Esophagus (tissue), 2 donors: ENCODE measurements at regions not wholly inside any gene's neighbourhood (a gene's known extent, or its start where the extent isn't known, plus 50 kb on each side); places are given as distances from the start of the nearest gene placed in this dataset.

Experiments used
- H3K27ac ChIP-seq, 2 donors: one replicate each; pipeline ENCODE4 v1.5.1; 2013; ENCODE audit warnings: low read depth in 2 of 2, mild to moderate bottlenecking in 2 of 2, inconsistent platforms in 1 of 2, low read length in 1 of 2, moderate library complexity in 1 of 2
- H3K27me3 ChIP-seq, 2 donors: one replicate each; pipeline ENCODE4 v1.6.1; 2013; ENCODE audit warnings: low read length in 2 of 2, control low read depth in 1 of 2, mild to moderate bottlenecking in 1 of 2; ENCODE audit not compliant: insufficient read depth in 2 of 2, control insufficient read depth in 1 of 2
- H3K36me3 ChIP-seq, 2 donors: one replicate each; pipeline ENCODE4 v1.6.1; 2013; ENCODE audit warnings: low read length in 1 of 2; ENCODE audit not compliant: control insufficient read depth in 2 of 2, insufficient read depth in 2 of 2
- H3K4me1 ChIP-seq, 2 donors: one replicate each; pipeline ENCODE4 v1.6.1; 2013; ENCODE audit warnings: low read length in 1 of 2; ENCODE audit not compliant: control insufficient read depth in 2 of 2, insufficient read depth in 2 of 2
- H3K4me3 ChIP-seq, 2 donors: one replicate each; pipeline ENCODE4 v1.5.1; 2013; ENCODE audit warnings: low read length in 2 of 2, mild to moderate bottlenecking in 2 of 2, low read depth in 1 of 2, moderate library complexity in 1 of 2
- H3K9me3 ChIP-seq, 2 donors: one replicate each; pipeline ENCODE4 v1.6.1; 2013; ENCODE audit warnings: mild to moderate bottlenecking in 2 of 2, low read depth in 1 of 2, low read length in 1 of 2, moderate library complexity in 1 of 2; ENCODE audit not compliant: control insufficient read depth in 2 of 2, insufficient read depth in 1 of 2
- WGBS, 2 donors: extraction: QIAGEN DNeasy Blood & Tissue Kit; methylation state at CpG; one replicate each; pipeline ENCODE4 v1.1.7; 2013; 5-methylcytosine and 5-hydroxymethylcytosine counted together
- donor health status: healthy with polysubstance abuse.
- donor health status: Bipolar disorder and iron deficiency.

DNA sequence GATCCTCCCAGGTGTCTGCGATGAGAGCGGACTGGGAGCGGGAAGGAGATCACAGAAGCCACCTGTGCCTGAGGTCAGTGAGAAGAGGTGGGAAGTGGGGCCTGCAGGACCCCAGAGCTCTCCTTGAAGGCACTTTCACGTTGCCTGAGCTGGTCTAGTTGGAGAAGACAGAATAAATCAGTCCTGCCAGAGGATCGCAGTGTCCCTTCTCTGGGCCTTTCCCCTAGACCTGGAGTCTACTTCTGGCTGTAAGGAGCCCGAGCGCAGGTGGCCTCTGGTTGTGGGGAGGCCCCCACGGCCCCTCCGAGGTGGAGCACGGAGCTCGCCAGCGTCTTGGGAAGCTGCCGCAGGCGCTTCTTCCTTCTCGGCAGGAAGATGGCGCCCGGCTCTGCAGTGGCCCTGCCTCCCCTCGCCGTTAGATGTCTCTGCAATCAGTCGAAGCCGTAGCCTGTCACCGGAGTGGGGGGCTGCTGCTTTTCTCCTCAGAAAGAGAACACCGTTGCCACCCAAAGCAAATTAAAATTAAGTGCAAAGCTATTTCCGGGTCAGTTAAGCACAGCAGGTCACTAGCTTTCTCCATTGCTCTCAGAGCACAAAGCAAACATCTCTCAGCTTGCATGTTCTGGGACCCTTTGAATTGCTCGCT, 212.0 kb upstream of the MYT1L start:
- H3K4me3 ChIP-seq = no peak overlapping the region
- no peaks in the 10 kb centered on the region for H3K4me1 ChIP-seq
- no peaks in the 10 kb centered on the region for H3K9me3 ChIP-seq
- H3K27me3 ChIP-seq = no peaks in the 10 kb centered on the region
- no peaks in the 10 kb centered on the region for H3K36me3 ChIP-seq
- WGBS, 2 donors = 62 to 69% methylated on average over 25 of the region's 25 CpGs
- H3K27ac ChIP-seq = no peak overlapping the region

DNA sequence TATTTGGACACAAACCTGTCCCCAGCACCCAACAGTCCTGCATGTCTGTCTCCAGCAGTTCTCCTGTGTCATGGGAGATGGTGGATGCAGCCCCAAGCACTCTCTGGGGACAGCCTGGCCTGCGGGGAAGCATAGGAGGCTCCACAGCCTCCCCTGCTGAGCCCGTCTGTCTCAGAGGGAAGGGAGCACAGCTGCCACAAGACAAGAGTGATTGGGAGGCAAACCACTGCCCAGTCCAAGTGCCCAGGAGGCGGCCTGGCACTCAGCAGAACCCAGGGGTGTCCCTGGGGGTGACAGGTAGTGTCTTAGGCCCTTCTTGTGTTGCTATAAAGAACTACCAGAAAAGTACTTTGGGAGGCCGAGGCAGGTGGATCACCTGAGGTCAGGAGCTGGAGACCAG, 211.2 kb upstream of the MYT1L start:
- 76 to 86% methylated on average over 4 of the region's 4 CpGs for WGBS, 2 donors
- Histone ChIP-seq H3K27ac (no peak overlapping the region), H3K4me1 (no peaks in the 10 kb centered on the region), H3K4me3 (no peak overlapping the region), H3K36me3 (no peaks in the 10 kb centered on the region), H3K27me3 (no peaks in the 10 kb centered on the region), H3K9me3 (no peaks in the 10 kb centered on the region)

DNA sequence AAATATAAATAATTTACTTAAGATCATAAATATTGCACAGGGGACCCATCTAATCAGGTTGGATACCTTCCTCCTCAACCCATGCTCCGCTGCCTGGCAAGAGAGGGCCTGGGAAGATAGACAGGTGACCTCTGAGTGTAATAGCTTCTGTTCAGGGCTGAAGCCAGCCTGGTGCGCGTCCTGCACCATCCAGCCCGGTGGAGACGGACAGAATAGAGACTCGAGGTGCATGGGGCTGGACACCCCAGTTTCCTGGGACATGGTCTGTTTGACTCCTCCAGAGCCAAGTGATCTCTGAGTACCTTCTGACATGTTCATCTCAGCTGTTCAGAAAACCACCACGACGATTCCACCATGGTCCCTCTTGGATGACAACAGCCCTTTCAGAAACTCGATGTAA, 209.3 kb upstream of the MYT1L start:
- H3K9me3 ChIP-seq = no peaks in the 10 kb centered on the region
- no peaks in the 10 kb centered on the region for H3K36me3 ChIP-seq
- no peak overlapping the region for H3K4me3 ChIP-seq
- 67 to 82% methylated on average over 9 of the region's 9 CpGs for WGBS, 2 donors
- H3K4me1 ChIP-seq = no peaks in the 10 kb centered on the region
- H3K27ac ChIP-seq = no peak overlapping the region
- no peaks in the 10 kb centered on the region for H3K27me3 ChIP-seq

DNA sequence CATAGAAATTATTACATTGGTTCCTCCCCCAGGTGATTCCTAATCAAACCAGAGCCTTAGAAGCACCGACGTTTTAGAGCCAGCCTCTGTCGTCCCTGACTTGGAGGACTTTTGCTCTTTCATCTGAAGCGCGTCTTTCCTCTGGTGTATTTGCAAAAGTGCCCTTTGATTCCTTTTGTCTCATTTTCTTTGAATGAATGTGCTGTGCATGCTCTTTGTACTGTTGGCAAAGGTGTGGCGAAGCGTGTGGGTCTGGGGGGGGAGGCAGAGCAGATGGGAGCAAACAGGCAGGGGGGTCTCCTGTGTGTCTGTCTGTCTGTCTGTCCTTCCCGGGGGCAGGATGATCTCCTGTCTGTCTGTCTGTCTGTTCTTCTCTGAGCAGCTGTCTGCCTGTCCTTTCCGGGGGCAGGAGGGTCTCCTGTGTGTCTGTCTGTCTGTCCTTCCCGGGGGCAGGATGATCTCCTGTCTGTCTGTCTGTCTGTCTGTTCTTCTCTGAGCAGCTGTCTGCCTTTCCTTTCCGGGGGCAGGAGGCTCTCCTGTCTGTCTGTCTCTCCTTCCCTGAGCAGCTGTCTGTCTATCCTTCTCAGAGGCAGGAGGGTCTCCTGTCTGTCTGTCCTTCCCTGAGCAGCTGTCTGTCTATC, 205.5 kb upstream of the MYT1L start:
- H3K27ac ChIP-seq = no peak overlapping the region
- no peaks in the 10 kb centered on the region for H3K36me3 ChIP-seq

DNA sequence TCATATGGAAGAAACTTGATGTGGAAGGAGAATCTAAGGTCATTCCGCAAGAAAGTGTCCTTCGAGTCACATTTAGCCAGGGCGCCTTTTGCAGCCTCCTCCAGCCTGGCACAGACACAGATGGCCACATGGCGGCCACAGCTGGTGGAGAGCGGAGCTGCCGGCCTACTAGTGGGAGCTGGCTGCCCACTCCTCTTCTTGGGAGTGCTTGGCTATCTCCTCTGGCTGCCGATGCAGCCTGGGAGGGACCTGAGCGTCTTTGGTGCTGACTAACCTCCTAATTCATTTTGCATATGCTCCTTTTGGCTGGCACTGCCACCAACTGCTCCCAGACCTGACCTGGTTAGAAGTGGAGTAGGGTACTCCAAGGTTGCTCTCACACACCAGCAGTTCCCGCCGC, 199.3 kb upstream of the MYT1L start:
- 84 to 87% methylated on average over 10 of the region's 10 CpGs for WGBS, 2 donors
- Histone ChIP-seq H3K4me1 (no peaks in the 10 kb centered on the region), H3K9me3 (no peaks in the 10 kb centered on the region)

More for the DNA sequence above, 205.5 kb upstream of the MYT1L start:
- H3K9me3 ChIP-seq = no peaks in the 10 kb centered on the region
- no peak overlapping the region for H3K4me3 ChIP-seq
- no peaks in the 10 kb centered on the region for H3K27me3 ChIP-seq
- WGBS, 2 donors = 41 to 48% methylated on average over 11 of the region's 11 CpGs
- no peaks in the 10 kb centered on the region for H3K4me1 ChIP-seq

DNA sequence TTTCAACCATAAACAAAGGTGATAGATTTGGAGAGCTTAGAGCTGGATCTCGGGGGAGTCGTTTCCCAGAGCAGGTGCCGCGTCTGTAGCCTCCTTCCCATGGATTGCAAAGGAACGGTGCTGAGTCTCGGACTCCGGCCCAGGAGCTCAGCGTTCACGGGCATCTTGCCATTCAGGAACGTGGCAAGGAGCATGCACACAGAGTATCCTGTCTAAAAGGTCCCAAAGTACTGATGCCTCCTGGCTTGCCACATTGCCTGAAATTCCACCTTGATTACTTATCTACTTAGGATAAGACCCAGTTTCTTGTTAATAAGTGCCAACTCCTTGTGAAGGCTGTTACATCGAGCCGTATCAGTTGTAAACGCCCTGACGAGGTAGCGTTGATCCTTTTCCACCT, 197.8 kb upstream of the MYT1L start:
- H3K36me3 ChIP-seq = no peaks in the 10 kb centered on the region
- 73 to 82% methylated on average over 15 of the region's 15 CpGs for WGBS, 2 donors
- H3K4me3 ChIP-seq = no peak overlapping the region

More for the DNA sequence above, 199.3 kb upstream of the MYT1L start:
- H3K27me3 ChIP-seq = no peaks in the 10 kb centered on the region
- H3K36me3 ChIP-seq = no peaks in the 10 kb centered on the region
- no peak overlapping the region for H3K27ac ChIP-seq
- H3K4me3 ChIP-seq = no peak overlapping the region

DNA sequence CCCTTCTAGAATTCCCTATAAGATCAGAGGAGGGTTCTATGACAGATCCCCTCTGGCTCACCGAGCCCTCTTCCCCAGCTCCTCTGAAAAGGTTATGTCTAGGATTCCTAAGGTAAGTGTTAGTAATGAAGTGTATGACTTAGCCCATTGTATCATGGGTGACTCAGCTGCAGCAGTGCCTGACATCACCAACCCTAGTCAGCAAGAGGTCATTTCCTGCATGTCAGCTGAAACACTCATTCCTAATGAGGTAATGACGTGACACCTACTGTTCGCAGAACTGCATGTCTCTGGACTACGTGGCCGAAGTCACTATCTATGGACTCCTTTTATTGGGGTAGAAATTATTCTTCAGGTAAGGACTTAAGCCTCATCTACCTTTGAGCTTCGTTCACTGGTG, 196.1 kb upstream of the MYT1L start:
- H3K27ac ChIP-seq = no peak overlapping the region
- H3K9me3 ChIP-seq = no peaks in the 10 kb centered on the region
- H3K4me1 ChIP-seq = no peaks in the 10 kb centered on the region
- 73 to 74% methylated on average over 6 of the region's 6 CpGs for WGBS, 2 donors
- H3K27me3 ChIP-seq = no peaks in the 10 kb centered on the region
- no peak overlapping the region for H3K4me3 ChIP-seq
- H3K36me3 ChIP-seq = no peaks in the 10 kb centered on the region

More for the DNA sequence above, 197.8 kb upstream of the MYT1L start:
- Histone ChIP-seq H3K27ac (no peak overlapping the region), H3K27me3 (no peaks in the 10 kb centered on the region), H3K4me1 (no peaks in the 10 kb centered on the region), H3K9me3 (no peaks in the 10 kb centered on the region)

DNA sequence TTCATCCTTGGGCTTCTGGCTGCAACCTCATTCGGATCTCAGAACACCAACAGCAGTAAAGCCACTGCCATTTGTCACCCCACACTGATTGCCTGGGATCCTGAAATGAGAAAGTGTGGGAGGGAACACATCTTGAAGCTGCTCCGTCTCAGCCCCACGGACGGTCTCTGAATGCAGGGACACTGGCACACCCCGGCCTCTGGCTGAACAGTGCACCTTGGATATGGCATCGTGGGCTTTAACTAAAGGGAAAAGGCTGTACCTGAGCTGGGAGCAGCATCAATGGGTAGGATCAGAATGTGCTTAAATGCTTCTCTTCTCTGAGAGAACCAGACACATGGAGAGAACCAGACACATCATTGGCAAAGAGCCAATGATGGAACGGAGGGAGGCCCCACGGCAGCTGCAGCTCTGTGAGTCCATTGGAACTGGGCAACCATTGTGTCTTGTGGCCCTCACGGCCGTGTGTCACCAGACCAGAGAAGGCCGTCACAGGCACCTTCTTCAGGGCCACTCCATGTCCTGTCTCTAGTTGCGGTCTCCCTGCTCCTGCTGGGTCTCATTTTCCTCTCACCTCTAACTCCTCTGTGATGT, 193.4 kb upstream of the MYT1L start:
- 67 to 77% methylated on average over 12 of the region's 12 CpGs for WGBS, 2 donors
- Histone ChIP-seq H3K4me3 (no peak overlapping the region), H3K4me1 (no peaks in the 10 kb centered on the region), H3K9me3 (no peaks in the 10 kb centered on the region), H3K36me3 (no peaks in the 10 kb centered on the region), H3K27me3 (no peaks in the 10 kb centered on the region), H3K27ac (no peak overlapping the region)

DNA sequence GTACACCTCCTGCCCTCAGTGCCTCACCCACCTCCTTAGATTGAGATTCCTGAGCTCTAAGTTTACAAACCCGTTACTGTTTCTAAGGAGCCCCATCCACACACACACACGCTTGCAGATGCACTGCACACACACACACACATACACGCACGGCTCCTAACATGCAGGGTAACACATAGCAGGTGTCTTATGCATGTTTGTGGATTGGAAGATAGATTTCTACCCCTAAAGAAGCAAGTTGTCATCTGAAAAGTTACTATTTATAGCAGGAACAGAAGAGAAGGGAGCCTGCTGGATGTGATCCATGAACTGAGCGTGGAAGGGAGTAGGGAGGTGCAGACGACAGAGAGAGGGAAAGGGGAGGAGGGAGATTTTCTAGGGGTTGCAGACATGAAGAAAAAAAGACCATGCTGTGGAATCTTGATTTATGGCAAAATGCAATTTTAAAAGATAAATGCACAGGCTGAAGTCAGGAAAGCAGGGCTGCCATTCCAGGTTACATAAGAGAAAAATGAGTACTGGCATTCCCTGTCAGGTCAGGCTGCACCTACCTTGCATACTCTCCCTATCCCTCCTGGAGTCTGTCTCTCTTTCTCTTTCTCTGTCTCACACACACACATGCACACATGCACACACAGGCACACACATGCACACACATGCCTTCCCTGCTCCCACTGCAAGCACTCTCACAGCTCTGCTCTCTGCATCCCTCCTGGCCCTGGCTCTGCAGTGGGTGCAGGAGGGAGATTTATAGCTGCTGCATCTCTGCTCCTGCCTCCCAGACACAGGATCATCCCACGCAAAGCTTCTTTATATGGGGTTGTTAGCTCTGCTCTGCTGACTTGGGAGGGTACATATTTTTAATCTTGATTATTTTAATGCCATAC, 192.6 kb upstream of the MYT1L start:
- Histone ChIP-seq H3K36me3 (no peaks in the 10 kb centered on the region), H3K4me3 (no peak overlapping the region), H3K4me1 (no peaks in the 10 kb centered on the region), H3K9me3 (no peaks in the 10 kb centered on the region), H3K27me3 (no peaks in the 10 kb centered on the region), H3K27ac (no peak overlapping the region)
- 33 to 43% methylated on average over 7 of the region's 7 CpGs for whole genome bisulfite sequencing, 2 donors
